ENCODE measurements at regions not wholly inside any gene's neighbourhood (a gene's known extent, or its start where the extent isn't known, plus 50 kb on each side); places are given as distances from the start of the nearest gene placed in this dataset.

- Histone ChIP-seq H3K27ac (replicated peaks in 1 of 4) (no peak overlapping the region), H3K36me3 (no peaks in the 10 kb centered on the region), H3K9me3 (no peaks in the 10 kb centered on the region), H3K4me1 (no peaks in the 10 kb centered on the region), H3K4me3 (no peak overlapping the region), H3K27me3 (no peaks in the 10 kb centered on the region)
- no peak for TF ChIP-seq EP300 (IDR thresholded peaks at IDR 0.05)
- WGBS = 93% methylated on average over 1 of the region's 1 CpG
- DNase-seq (ENCODE audit: extremely low spot score) = no peak
- intact Hi-C loops (cut with DNase I) = no loop called here
Measured at GRCh38 chr2:39934851-39935250, 155.8 kb upstream of the THUMPD2 start.

DNA sequence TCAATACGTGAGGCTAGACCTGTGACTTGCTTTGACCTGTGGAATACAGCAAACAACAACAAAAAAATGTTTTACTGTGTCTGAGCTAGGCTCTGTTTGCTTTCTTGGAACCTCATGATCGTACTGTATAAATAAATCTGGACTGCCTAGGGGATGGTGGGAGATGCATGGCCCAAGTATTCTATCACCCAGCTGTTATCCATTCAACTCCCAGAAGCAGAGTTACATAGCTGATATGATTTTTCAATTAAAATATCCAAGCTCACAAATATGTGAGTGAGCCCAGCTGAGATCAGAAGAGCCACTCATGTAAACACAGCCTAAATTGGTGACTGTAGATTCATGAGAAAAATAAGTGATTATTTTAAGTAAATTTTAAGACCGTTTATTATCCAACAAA is 154.1 kb upstream of the THUMPD2 start:
- DNase-seq (ENCODE audit: extremely low spot score) = no peak
- no peak overlapping the region for H3K27ac ChIP-seq (replicated peaks in 1 of 4)
- no peaks in the 10 kb centered on the region for H3K27me3 ChIP-seq
- 67% methylated on average over 3 of the region's 3 CpGs for WGBS
- no peak overlapping the region for H3K4me3 ChIP-seq
- H3K36me3 ChIP-seq = no peaks in the 10 kb centered on the region
- no peaks in the 10 kb centered on the region for H3K9me3 ChIP-seq
- no peaks in the 10 kb centered on the region for H3K4me1 ChIP-seq
- intact Hi-C loops (cut with DNase I) = no loop called here
- TF ChIP-seq CTCF (IDR thresholded peaks at IDR 0.05) (no peak), POLR2AphosphoS5 (IDR thresholded peaks at IDR 0.05) (no peak), EP300 (IDR thresholded peaks at IDR 0.05) (no peak)

DNA sequence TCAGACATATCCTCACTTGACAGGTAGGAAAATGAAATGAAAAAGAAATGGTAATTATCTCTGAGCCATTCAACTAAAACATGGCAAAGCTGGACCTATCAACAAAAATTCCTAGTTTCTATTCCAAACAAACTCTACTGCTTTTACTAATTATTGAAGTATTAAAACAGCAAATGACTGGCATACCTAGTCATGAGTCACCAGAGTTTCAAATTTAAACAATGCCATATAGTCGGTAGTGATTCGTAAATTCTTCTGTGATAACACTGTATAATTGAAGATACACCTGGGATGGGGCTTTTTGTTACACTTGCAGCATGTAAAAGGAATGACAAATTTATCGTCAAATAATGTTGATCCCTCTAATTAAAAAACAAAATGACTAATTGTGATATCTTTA is 153.1 kb upstream of the THUMPD2 start:
- intact Hi-C loops (cut with DNase I) = no loop called here
- H3K36me3 ChIP-seq = no peaks in the 10 kb centered on the region
- no peaks in the 10 kb centered on the region for H3K4me1 ChIP-seq
- 89% methylated on average over 3 of the region's 3 CpGs for WGBS
- H3K9me3 ChIP-seq = no peaks in the 10 kb centered on the region
- no peak overlapping the region for H3K4me3 ChIP-seq
- H3K27me3 ChIP-seq = no peaks in the 10 kb centered on the region
- TF ChIP-seq CTCF (IDR thresholded peaks at IDR 0.05) (no peak), EP300 (IDR thresholded peaks at IDR 0.05) (no peak), POLR2A (IDR thresholded peaks at IDR 0.05; ENCODE audit: low read depth) (no peak), POLR2AphosphoS5 (IDR thresholded peaks at IDR 0.05) (no peak)
- no peak for DNase-seq (ENCODE audit: extremely low spot score)
- no peak overlapping the region for H3K27ac ChIP-seq (replicated peaks in 1 of 4)

- no peaks in the 10 kb centered on the region for H3K27me3 ChIP-seq
- H3K9me3 ChIP-seq = no peaks in the 10 kb centered on the region
- no peaks in the 10 kb centered on the region for H3K36me3 ChIP-seq
- intact Hi-C loops (cut with DNase I) = no loop called here
- DNase-seq (ENCODE audit: extremely low spot score) = no peak
- no peak overlapping the region for H3K27ac ChIP-seq (replicated peaks in 1 of 4)
- H3K4me3 ChIP-seq = no peak overlapping the region
- TF ChIP-seq CTCF (IDR thresholded peaks at IDR 0.05) (no peak), POLR2AphosphoS5 (IDR thresholded peaks at IDR 0.05) (no peak), POLR2A (IDR thresholded peaks at IDR 0.05; ENCODE audit: low read depth) (no peak), EP300 (IDR thresholded peaks at IDR 0.05) (no peak)
- WGBS = 92% methylated on average over 7 of the region's 7 CpGs
- no peaks in the 10 kb centered on the region for H3K4me1 ChIP-seq
Measured at GRCh38 chr2:39930175-39930917, 151.3 kb upstream of the THUMPD2 start.

GRCh38 chr2:39929531-39929930 is 150.5 kb upstream of the THUMPD2 start:
- H3K27me3 ChIP-seq = no peaks in the 10 kb centered on the region
- no peak overlapping the region for H3K27ac ChIP-seq (replicated peaks in 1 of 4)
- intact Hi-C loops (cut with DNase I) = no loop called here
- DNase-seq (ENCODE audit: extremely low spot score) = no peak
- H3K9me3 ChIP-seq = no peaks in the 10 kb centered on the region
- no peaks in the 10 kb centered on the region for H3K4me1 ChIP-seq
- TF ChIP-seq POLR2A (IDR thresholded peaks at IDR 0.05; ENCODE audit: low read depth) = no peak
- no peak for TF ChIP-seq POLR2AphosphoS5 (IDR thresholded peaks at IDR 0.05)
- TF ChIP-seq EP300 (IDR thresholded peaks at IDR 0.05) = no peak
- TF ChIP-seq CTCF (IDR thresholded peaks at IDR 0.05) = no peak
- no peak overlapping the region for H3K4me3 ChIP-seq
- WGBS = 97% methylated on average over 2 of the region's 2 CpGs
- H3K36me3 ChIP-seq = no peaks in the 10 kb centered on the region

Data from esophagus muscularis mucosa (tissue), 4 donors.